GM23338 (cell line): ENCODE measurements at regions not wholly inside any gene's neighbourhood (a gene's known extent, or its start where the extent isn't known, plus 50 kb on each side); places are given as distances from the start of the nearest gene placed in this dataset.

ENCODE experiments used
- ATAC-seq: fragments of 200-7000 bp; cut with Tn5 transposase; 3 replicates; pipeline ENCODE4 v1.9.1; 2020
- DNase-seq: peaks from one replicate; pipeline ENCODE4 v3.0.0-alpha.2; 2015; ENCODE audit warnings: low spot score
- H2AFZ ChIP-seq: fragments of 200-600 bp; sonication (generic); 2 replicates; pipeline ENCODE4 v1.8.0; 2016; ENCODE audit warnings: antibody characterized with exemption, mild to moderate bottlenecking, moderate library complexity
- H3F3A ChIP-seq: fragments of 200-600 bp; sonication (generic); replicated peaks from 2 replicates; pipeline ENCODE4 v1.8.0; 2017; ENCODE audit warnings: antibody characterized with exemption, mixed run types, low read depth
- H3K27ac ChIP-seq: fragments of 200-600 bp; sonication (generic); 2 replicates; pipeline ENCODE4 v1.6.1; 2016; ENCODE audit warnings: low read depth
- H3K27me3 ChIP-seq: fragments of 200-600 bp; sonication (generic); 2 replicates; pipeline ENCODE4 v1.8.0; 2016; ENCODE audit warnings: mild to moderate bottlenecking, mixed run types, moderate library complexity; ENCODE audit not compliant: insufficient read depth
- H3K36me3 ChIP-seq: fragments of 200-600 bp; sonication (generic); 2 replicates; pipeline ENCODE4 v1.8.0; 2016; ENCODE audit warnings: mild to moderate bottlenecking; ENCODE audit not compliant: insufficient read depth
- H3K4me1 ChIP-seq: fragments of 200-600 bp; sonication (generic); 2 replicates; pipeline ENCODE4 v1.8.0; 2016; ENCODE audit warnings: mild to moderate bottlenecking, moderate library complexity; ENCODE audit not compliant: insufficient read depth
- H3K4me2 ChIP-seq: fragments of 200-600 bp; sonication (generic); 2 replicates; pipeline ENCODE4 v1.7.1; 2017; ENCODE audit warnings: mixed run types
- H3K4me3 ChIP-seq: fragments of 200-600 bp; sonication (generic); 2 replicates; pipeline ENCODE4 v1.6.1; 2016; ENCODE audit warnings: mixed run types
- H3K79me2 ChIP-seq: fragments of 200-600 bp; sonication (generic); replicated peaks from 2 replicates; pipeline ENCODE4 v1.8.0; 2017; ENCODE audit warnings: mild to moderate bottlenecking; ENCODE audit not compliant: insufficient read depth
- H3K9me2 ChIP-seq: fragments of 200-600 bp; sonication (generic); 2 replicates; pipeline ENCODE4 v1.8.0; 2017; ENCODE audit not compliant: insufficient read depth
- H4K20me1 ChIP-seq: fragments of 200-600 bp; sonication (generic); replicated peaks from 2 replicates; pipeline ENCODE4 v1.8.0; 2017; ENCODE audit warnings: mild to moderate bottlenecking; ENCODE audit not compliant: insufficient read depth
- H3K27ac Mint-ChIP-seq: 2 replicates; pipeline ENCODE4 v1.8.0; 2020; ENCODE audit warnings: inconsistent platforms, mild to moderate bottlenecking, moderate library complexity, mixed read lengths
- H3K27me3 Mint-ChIP-seq: 3 replicates; pipeline ENCODE4 v1.8.0; 2022; ENCODE audit warnings: low read depth, mild to moderate bottlenecking, moderate library complexity, mixed read lengths, inconsistent platforms; ENCODE audit not compliant: insufficient read depth, poor library complexity
- H3K36me3 Mint-ChIP-seq: 3 replicates; pipeline ENCODE4 v1.8.0; 2021; ENCODE audit warnings: low read depth, mild to moderate bottlenecking, inconsistent platforms, moderate library complexity, mixed read lengths
- H3K4me1 Mint-ChIP-seq: 3 replicates; pipeline ENCODE4 v1.8.0; 2020; ENCODE audit warnings: mild to moderate bottlenecking, inconsistent platforms, mixed read lengths
- H3K4me3 Mint-ChIP-seq: 3 replicates; pipeline ENCODE4 v1.8.0; 2021; ENCODE audit warnings: moderate library complexity, mild to moderate bottlenecking, inconsistent platforms, mixed read lengths
- H3K9me3 Mint-ChIP-seq: 3 replicates; pipeline ENCODE4 v1.8.0; 2020; ENCODE audit warnings: moderate library complexity, mild to moderate bottlenecking, inconsistent platforms, mixed read lengths
- CREB1 ChIP-seq: fragments of 250-450 bp; sonication (Bioruptor Pico); IDR thresholded peaks from 2 replicates; pipeline ENCODE4 v1.5.0; 2020; ENCODE audit warnings: low read depth, mild to moderate bottlenecking, moderate library complexity
- CTCF ChIP-seq, 2 experiments: fragments of 200-600 bp in 1 of 2; sonication (generic) in 1 of 2; conservative IDR thresholded peaks; 2 replicates each; pipeline versions ENCODE4 v1.5.1 to v1.6.1; 2016 to 2017; ENCODE audit warnings: antibody characterized with exemption in 2 of 2, low read depth in 2 of 2, mild to moderate bottlenecking in 2 of 2, moderate library complexity in 1 of 2
- EZH2phosphoT487 ChIP-seq: fragments of 200-600 bp; sonication (generic); IDR thresholded peaks from one replicate; pipeline ENCODE4 v1.8.1; 2018; ENCODE audit warnings: antibody characterized with exemption; ENCODE audit not compliant: unreplicated experiment
- JUNB ChIP-seq: IDR thresholded peaks from one replicate; pipeline ENCODE4 v1.6.1; 2016; ENCODE audit warnings: antibody characterized with exemption; ENCODE audit not compliant: unreplicated experiment
- NANOG ChIP-seq: IDR thresholded peaks from 2 replicates; pipeline ENCODE4 v1.6.1; 2016; ENCODE audit warnings: antibody characterized with exemption, borderline replicate concordance
- REST ChIP-seq: IDR thresholded peaks from one replicate; pipeline ENCODE4 v1.6.1; 2018; ENCODE audit warnings: antibody characterized with exemption; ENCODE audit not compliant: unreplicated experiment
- STAT1 ChIP-seq: IDR thresholded peaks from one replicate; pipeline ENCODE4 v1.6.1; 2016; ENCODE audit warnings: antibody characterized with exemption; ENCODE audit not compliant: unreplicated experiment
- ZNF331 ChIP-seq: fragments of 250-450 bp; sonication (Bioruptor Pico); IDR thresholded peaks from 2 replicates; pipeline ENCODE4 v1.5.0; 2020; ENCODE audit warnings: low read depth, mild to moderate bottlenecking, moderate library complexity
- TF ChIP-seq, protein P1 (sequence below): fragments of 250-450 bp; sonication (Bioruptor Pico); IDR thresholded peaks from 2 replicates; pipeline ENCODE4 v1.5.0; 2020; ENCODE audit warnings: mild to moderate bottlenecking, moderate library complexity
- TF ChIP-seq, protein P2 (sequence below): IDR thresholded peaks from 2 replicates; pipeline ENCODE4 v1.6.1; 2016; ENCODE audit warnings: antibody characterized with exemption

- TF ChIP-seq, protein P1, sequence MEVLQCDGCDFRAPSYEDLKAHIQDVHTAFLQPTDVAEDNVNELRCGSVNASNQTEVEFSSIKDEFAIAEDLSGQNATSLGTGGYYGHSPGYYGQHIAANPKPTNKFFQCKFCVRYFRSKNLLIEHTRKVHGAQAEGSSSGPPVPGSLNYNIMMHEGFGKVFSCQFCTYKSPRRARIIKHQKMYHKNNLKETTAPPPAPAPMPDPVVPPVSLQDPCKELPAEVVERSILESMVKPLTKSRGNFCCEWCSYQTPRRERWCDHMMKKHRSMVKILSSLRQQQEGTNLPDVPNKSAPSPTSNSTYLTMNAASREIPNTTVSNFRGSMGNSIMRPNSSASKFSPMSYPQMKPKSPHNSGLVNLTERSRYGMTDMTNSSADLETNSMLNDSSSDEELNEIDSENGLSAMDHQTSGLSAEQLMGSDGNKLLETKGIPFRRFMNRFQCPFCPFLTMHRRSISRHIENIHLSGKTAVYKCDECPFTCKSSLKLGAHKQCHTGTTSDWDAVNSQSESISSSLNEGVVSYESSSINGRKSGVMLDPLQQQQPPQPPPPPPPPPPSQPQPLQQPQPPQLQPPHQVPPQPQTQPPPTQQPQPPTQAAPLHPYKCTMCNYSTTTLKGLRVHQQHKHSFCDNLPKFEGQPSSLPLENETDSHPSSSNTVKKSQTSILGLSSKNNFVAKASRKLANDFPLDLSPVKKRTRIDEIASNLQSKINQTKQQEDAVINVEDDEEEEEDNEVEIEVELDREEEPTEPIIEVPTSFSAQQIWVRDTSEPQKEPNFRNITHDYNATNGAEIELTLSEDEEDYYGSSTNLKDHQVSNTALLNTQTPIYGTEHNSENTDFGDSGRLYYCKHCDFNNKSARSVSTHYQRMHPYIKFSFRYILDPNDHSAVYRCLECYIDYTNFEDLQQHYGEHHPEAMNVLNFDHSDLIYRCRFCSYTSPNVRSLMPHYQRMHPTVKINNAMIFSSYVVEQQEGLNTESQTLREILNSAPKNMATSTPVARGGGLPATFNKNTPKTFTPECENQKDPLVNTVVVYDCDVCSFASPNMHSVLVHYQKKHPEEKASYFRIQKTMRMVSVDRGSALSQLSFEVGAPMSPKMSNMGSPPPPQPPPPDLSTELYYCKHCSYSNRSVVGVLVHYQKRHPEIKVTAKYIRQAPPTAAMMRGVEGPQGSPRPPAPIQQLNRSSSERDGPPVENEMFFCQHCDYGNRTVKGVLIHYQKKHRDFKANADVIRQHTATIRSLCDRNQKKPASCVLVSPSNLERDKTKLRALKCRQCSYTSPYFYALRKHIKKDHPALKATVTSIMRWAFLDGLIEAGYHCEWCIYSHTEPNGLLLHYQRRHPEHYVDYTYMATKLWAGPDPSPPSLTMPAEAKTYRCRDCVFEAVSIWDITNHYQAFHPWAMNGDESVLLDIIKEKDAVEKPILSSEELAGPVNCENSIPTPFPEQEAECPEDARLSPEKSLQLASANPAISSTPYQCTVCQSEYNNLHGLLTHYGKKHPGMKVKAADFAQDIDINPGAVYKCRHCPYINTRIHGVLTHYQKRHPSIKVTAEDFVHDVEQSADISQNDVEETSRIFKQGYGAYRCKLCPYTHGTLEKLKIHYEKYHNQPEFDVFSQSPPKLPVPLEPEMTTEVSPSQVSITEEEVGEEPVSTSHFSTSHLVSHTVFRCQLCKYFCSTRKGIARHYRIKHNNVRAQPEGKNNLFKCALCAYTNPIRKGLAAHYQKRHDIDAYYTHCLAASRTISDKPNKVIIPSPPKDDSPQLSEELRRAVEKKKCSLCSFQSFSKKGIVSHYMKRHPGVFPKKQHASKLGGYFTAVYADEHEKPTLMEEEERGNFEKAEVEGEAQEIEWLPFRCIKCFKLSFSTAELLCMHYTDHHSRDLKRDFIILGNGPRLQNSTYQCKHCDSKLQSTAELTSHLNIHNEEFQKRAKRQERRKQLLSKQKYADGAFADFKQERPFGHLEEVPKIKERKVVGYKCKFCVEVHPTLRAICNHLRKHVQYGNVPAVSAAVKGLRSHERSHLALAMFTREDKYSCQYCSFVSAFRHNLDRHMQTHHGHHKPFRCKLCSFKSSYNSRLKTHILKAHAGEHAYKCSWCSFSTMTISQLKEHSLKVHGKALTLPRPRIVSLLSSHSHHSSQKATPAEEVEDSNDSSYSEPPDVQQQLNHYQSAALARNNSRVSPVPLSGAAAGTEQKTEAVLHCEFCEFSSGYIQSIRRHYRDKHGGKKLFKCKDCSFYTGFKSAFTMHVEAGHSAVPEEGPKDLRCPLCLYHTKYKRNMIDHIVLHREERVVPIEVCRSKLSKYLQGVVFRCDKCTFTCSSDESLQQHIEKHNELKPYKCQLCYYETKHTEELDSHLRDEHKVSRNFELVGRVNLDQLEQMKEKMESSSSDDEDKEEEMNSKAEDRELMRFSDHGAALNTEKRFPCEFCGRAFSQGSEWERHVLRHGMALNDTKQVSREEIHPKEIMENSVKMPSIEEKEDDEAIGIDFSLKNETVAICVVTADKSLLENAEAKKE (CRISPR knock-in tag), result no peak
- TF ChIP-seq CREB1 (CRISPR knock-in tag), result no peak
These were observed 114.0 kb downstream of the ALX1 start (continued) for GRCh38 chr12:85394065-85394464.

- H3K79me2 ChIP-seq, result no peaks in the 10 kb centered on the region
- DNase-seq (no peak), ATAC-seq (no peak)
- no peaks in the 10 kb centered on the region for H3K9me3 Mint-ChIP-seq
- H3K4me3 ChIP-seq, result no peak overlapping the region
- H3K4me2 ChIP-seq, result no peak overlapping the region
- no peaks in the 10 kb centered on the region for H3F3A ChIP-seq
- no peak overlapping the region for H3K27ac Mint-ChIP-seq
- H3K9me2 ChIP-seq, result no peaks in the 10 kb centered on the region
- H3K4me3 Mint-ChIP-seq, result no peak overlapping the region
- H3K27ac ChIP-seq, result no peak overlapping the region
- peaks cover 3% of the 10 kb centered on the region; the same call in 1 of the 3 replicates for H3K4me1 Mint-ChIP-seq
- H3K36me3 ChIP-seq, result no peaks in the 10 kb centered on the region
- peaks cover 14% of the 10 kb centered on the region for H3K4me1 ChIP-seq
- H3K36me3 Mint-ChIP-seq, result no peaks in the 10 kb centered on the region
- no peaks in the 10 kb centered on the region for H4K20me1 ChIP-seq
- H3K27me3 ChIP-seq, result no peaks in the 10 kb centered on the region
- no peaks in the 10 kb centered on the region for H3K27me3 Mint-ChIP-seq
- H2AFZ ChIP-seq, result no peak overlapping the region
- TF ChIP-seq ZNF331 (CRISPR knock-in tag) (no peak), NANOG (no peak), JUNB (no peak), CTCF (conservative IDR thresholded peaks at IDR 0.05; ENCODE audit: low read depth in 2 of 2) (no peak), REST (no peak), STAT1 (no peak), EZH2phosphoT487 (no peak)
- TF ChIP-seq, protein P2, sequence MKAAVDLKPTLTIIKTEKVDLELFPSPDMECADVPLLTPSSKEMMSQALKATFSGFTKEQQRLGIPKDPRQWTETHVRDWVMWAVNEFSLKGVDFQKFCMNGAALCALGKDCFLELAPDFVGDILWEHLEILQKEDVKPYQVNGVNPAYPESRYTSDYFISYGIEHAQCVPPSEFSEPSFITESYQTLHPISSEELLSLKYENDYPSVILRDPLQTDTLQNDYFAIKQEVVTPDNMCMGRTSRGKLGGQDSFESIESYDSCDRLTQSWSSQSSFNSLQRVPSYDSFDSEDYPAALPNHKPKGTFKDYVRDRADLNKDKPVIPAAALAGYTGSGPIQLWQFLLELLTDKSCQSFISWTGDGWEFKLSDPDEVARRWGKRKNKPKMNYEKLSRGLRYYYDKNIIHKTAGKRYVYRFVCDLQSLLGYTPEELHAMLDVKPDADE, result no peak
These were observed 114.8 kb downstream of the ALX1 start for GRCh38 chr12:85394809-85395208.
